B cell (primary cell): ENCODE measurements at regions not wholly inside any gene's neighbourhood (a gene's known extent, or its start where the extent isn't known, plus 50 kb on each side); places are given as distances from the start of the nearest gene placed in this dataset.

Source experiments
- CTCF ChIP-seq: fragments of 200-600 bp; IDR thresholded peaks from one replicate; pipeline ENCODE4 v1.8.0; 2022; ENCODE audit warnings: antibody characterized with exemption, mild to moderate bottlenecking
- EZH2 ChIP-seq: IDR thresholded peaks from 2 replicates; pipeline ENCODE4 v1.6.1; 2012; ENCODE audit warnings: borderline replicate concordance, low read depth, mild to moderate bottlenecking, moderate library complexity, low read length; ENCODE audit not compliant: insufficient read depth, poor library complexity, severe bottlenecking

- TF ChIP-seq EZH2 (no peak), CTCF (no peak)
Observed at GRCh38 chr13:62377838-62378237, 962.2 kb upstream of the PCDH20 start.
